ENCODE measurements at regions not wholly inside any gene's neighbourhood (a gene's known extent, or its start where the extent isn't known, plus 50 kb on each side); places are given as distances from the start of the nearest gene placed in this dataset.

GRCh38 chr4:159941076-159941475 is 838.2 kb downstream of the RAPGEF2 start:
- FAIRE-seq (no peak), ATAC-seq (no peak), DNase-seq (ENCODE audit: low read depth in 1 of 2, low spot score in 1 of 2) (no peak)
- ChIA-PET CTCF (no interaction called here), POLR2A (no interaction called here)
- Histone ChIP-seq H3K27ac (no peak overlapping the region), H3K4me3 (no peak overlapping the region), H3K4me1 (no peaks in the 10 kb centered on the region), H3K9me3 (no peaks in the 10 kb centered on the region), H3K4me2 (no peak overlapping the region)
- no peak for TF ChIP-seq HOXB13 (CRISPR knock-in tag; IDR thresholded peaks at IDR 0.05; ENCODE audit: low read depth)
- TF ChIP-seq EHMT2 (IDR thresholded peaks at IDR 0.05; ENCODE audit: low read depth): no peak
- TF ChIP-seq TFCP2L1 (CRISPR knock-in tag; IDR thresholded peaks at IDR 0.05): no peak
- no peak for TF ChIP-seq ESRRA (IDR thresholded peaks at IDR 0.05; ENCODE audit: borderline replicate concordance, low read length)
- TF ChIP-seq MAFK (IDR thresholded peaks at IDR 0.05; ENCODE audit: partially characterized antibody): no peak
- TF ChIP-seq NR3C1 (IDR thresholded peaks at IDR 0.05): no peak
- TF ChIP-seq CHD4 (IDR thresholded peaks at IDR 0.05; ENCODE audit: borderline replicate concordance): no peak
- TF ChIP-seq JUN (IDR thresholded peaks at IDR 0.05): no peak
- no peak for TF ChIP-seq SMC3 (IDR thresholded peaks at IDR 0.05)
- TF ChIP-seq POLR2A (IDR thresholded peaks at IDR 0.05; ENCODE audit: low read length): no peak
- no peak for TF ChIP-seq USF2 (IDR thresholded peaks at IDR 0.05)
- TF ChIP-seq HES2 (IDR thresholded peaks at IDR 0.05): no peak
- no peak for TF ChIP-seq NFE2L2 (conservative IDR thresholded peaks at IDR 0.05; ENCODE audit: low read length)
- no peak for TF ChIP-seq FOSL2 (IDR thresholded peaks at IDR 0.05)
- TF ChIP-seq FOSL2 (CRISPR knock-in tag; IDR thresholded peaks at IDR 0.05): no peak
- TF ChIP-seq FOXS1 (CRISPR knock-in tag; IDR thresholded peaks at IDR 0.05): no peak
- no peak for TF ChIP-seq RFX5 (IDR thresholded peaks at IDR 0.05)
- 85% methylated on average over 3 of the region's 3 CpGs for whole genome bisulfite sequencing (ENCODE audit: missing lambda C conversion rate)

- DNase-seq (ENCODE audit: low read depth in 1 of 2, low spot score in 1 of 2): no peak
- no peak overlapping the region for H3K4me2 ChIP-seq
- ChIA-PET POLR2A (no interaction called here), CTCF (no interaction called here)
- WGBS (ENCODE audit: missing lambda C conversion rate): 59% methylated on average over 4 of the region's 4 CpGs
- FAIRE-seq: no peak
- no peak for TF ChIP-seq BCL3 (IDR thresholded peaks at IDR 0.05)
- TF ChIP-seq EP300 (IDR thresholded peaks at IDR 0.05): no peak
- no peak for TF ChIP-seq HEYL (CRISPR knock-in tag; IDR thresholded peaks at IDR 0.05)
- no peak for TF ChIP-seq NR3C1 (IDR thresholded peaks at IDR 0.05)
- no peak for TF ChIP-seq REST (IDR thresholded peaks at IDR 0.05)
- no peak for TF ChIP-seq MYC (IDR thresholded peaks at IDR 0.05; ENCODE audit: borderline replicate concordance, low read length)
- no peak for TF ChIP-seq USF2 (IDR thresholded peaks at IDR 0.05)
- TF ChIP-seq PBX3 (IDR thresholded peaks at IDR 0.05): no peak
- H3K4me3 ChIP-seq: no peak overlapping the region
- H3K9me3 ChIP-seq: no peaks in the 10 kb centered on the region
- no peaks in the 10 kb centered on the region for H3K4me1 ChIP-seq
- ATAC-seq: no peak
- H3K27ac ChIP-seq: no peak overlapping the region
Observed at GRCh38 chr4:159944477-159944876, 841.6 kb downstream of the RAPGEF2 start.
